COLO668 (cell line): ENCODE measurements at regions not wholly inside any gene's neighbourhood (a gene's known extent, or its start where the extent isn't known, plus 50 kb on each side); places are given as distances from the start of the nearest gene placed in this dataset.

Experiments
- DNase-seq: peaks from one replicate; lab custom pipeline; 2025; ENCODE audit not compliant: unreplicated experiment; lab: John Stamatoyannopoulos, UW

DNA sequence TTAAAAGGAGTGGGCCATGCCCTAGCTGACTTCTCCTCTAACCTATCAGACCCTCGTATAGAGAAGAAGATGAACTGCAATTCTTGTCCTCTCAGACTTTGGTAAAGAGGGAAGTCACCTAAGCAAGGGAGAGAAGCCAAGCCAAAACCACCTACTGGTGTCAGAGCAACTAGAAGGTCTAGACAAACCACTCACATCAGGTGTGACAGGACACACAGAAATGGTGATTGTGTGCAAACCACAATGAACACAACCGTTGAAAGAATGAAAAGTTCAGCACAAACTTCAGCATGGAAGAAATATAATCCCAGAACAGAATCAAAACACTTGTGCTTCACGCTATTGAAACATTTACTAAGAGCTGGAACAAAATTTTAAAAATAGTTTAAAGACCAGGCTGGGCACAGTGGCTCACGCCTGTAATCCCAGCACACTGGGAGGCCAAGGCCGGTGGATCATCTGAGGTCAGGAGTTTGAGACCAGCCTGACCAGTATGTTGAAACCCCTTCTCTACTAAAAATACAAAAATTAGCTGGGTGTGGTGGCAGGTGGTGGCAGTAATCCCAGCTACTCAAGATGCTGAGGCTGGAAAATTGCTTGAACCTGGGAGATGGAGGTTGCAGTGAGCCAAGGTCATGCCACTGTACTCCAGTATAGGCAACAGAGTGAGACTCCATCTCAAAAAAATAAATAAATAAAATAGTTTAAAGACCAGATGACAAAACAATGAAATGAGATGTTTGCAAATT, 56.2 kb upstream of the NTF3 start:
- DNase-seq = no peak

DNA sequence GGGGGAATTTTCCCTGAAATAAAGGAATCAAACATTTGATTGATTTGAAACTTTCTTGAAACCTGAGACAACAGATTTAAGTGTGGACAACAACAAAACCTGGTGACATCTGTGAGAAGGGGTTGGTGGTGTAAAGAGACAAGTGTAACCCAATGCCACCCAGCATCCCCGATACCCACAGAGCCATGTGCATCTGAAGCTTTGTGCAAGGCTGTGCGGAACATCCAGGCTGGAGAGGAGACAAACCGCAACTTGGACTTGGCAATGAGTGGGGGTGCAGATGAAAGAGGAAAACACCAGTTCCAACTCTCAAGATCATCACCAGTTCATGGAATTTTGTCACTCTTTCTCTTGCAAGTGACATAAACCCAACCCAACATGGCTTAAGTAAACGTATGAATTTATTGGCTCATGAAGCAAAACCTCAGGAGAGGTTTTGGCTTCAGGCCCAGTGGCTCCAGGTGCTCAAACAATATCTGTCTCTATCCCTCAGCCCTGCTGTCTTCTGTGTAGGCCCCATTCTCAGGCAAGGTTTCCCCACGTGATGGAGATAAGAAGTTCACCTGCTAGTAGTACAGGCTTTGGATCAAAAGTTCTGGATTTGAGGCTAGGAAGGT, 55.2 kb upstream of the NTF3 start:
- DNase-seq = peak; percentile 75

DNA sequence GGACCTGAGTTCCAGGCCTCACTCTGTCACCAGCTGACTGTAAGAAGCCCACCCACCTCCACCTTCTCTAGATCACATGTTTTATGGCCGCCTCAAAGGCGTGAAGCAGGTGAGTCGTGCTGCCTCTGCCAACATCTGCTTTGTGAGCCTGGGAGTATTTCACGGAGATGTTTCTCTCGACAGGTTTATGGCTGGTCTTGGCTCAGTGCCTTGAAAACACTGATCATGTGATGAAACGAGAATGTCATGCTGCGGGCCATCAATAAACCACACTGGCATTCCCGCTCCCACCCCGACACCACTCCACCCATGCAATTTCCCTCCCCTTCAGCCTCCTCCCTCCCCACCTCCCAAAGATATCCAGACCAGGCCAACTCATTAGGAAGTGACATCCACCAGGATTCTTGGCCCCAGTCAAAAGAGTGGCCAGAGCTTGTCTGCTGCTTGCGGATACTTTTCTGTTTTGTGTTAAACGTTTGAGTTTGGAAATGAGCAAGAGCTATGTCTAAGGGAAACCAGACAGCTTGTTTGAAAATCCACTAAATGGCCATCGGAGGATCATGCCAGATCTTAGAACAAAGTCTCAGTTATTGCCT, 53.8 kb upstream of the NTF3 start:
- DNase-seq = peak; percentile 63

- DNase-seq = peak; percentile 17
Observed at GRCh38 chr12:5379749-5380496, 52.0 kb upstream of the NTF3 start.
